OCI-LY7 (cell line): ENCODE measurements at regions not wholly inside any gene's neighbourhood (a gene's known extent, or its start where the extent isn't known, plus 50 kb on each side); places are given as distances from the start of the nearest gene placed in this dataset.

Source experiments
- BruUV-seq: library from RNA; stranded (reverse); fragments of 400-500 nt; replicated peaks from 2 replicates; lab custom pipeline; 2021; lab: Mats Ljungman, UMichigan
- CTCF ChIA-PET: fragments of 300-600 bp; sonication (Branson Sonifier 250); formaldehyde crosslinking; loops from one replicate; lab custom pipeline; 2022; ENCODE audit warnings: antibody characterized with exemption; ENCODE audit not compliant: unreplicated experiment; lab: Charles Lee
- POLR2A ChIA-PET: fragments of 300-600 bp; sonication (Branson Sonifier 250); formaldehyde crosslinking; loops from one replicate; lab custom pipeline; 2022; ENCODE audit warnings: antibody characterized with exemption; lab: Charles Lee
- DNase-seq: peaks from one replicate; pipeline ENCODE4 v3.0.0-alpha.2; 2015; ENCODE audit warnings: low spot score
- H2AFZ ChIP-seq: fragments of 200-600 bp; sonication (generic), shearing (Covaris generic); 2 replicates; pipeline ENCODE4 v1.6.1; 2014; ENCODE audit warnings: mild to moderate bottlenecking, antibody characterized with exemption, low read length, moderate library complexity
- H3K27ac ChIP-seq: fragments of 200-600 bp; sonication (generic); 2 replicates; pipeline ENCODE4 v1.5.1; 2014; ENCODE audit warnings: mixed run types, low read depth, mild to moderate bottlenecking, moderate library complexity, low read length, inconsistent platforms; ENCODE audit not compliant: poor library complexity, severe bottlenecking
- H3K36me3 ChIP-seq: fragments of 200-600 bp; sonication (generic); 2 replicates; pipeline ENCODE4 v1.6.1; 2014; ENCODE audit warnings: mild to moderate bottlenecking, antibody characterized with exemption, low read length, moderate library complexity, mixed read lengths; ENCODE audit not compliant: insufficient read depth
- H3K4me1 ChIP-seq: fragments of 200-600 bp; sonication (generic); 2 replicates; pipeline ENCODE4 v1.5.1; 2014; ENCODE audit warnings: mild to moderate bottlenecking, low read length; ENCODE audit not compliant: insufficient read depth, poor library complexity, severe bottlenecking
- H3K4me2 ChIP-seq: fragments of 200-600 bp; sonication (generic); 2 replicates; pipeline ENCODE4 v1.6.1; 2014; ENCODE audit warnings: mild to moderate bottlenecking, low read length
- H3K4me3 ChIP-seq: fragments of 200-600 bp; sonication (generic); 2 replicates; pipeline ENCODE4 v1.5.1; 2014; ENCODE audit warnings: mild to moderate bottlenecking, low read depth, low read length; ENCODE audit not compliant: poor library complexity, severe bottlenecking
- H3K79me2 ChIP-seq: fragments of 200-600 bp; sonication (generic); 2 replicates; pipeline ENCODE4 v1.6.1; 2016; ENCODE audit warnings: low read depth, mild to moderate bottlenecking, low read length, moderate library complexity, mixed read lengths; ENCODE audit not compliant: insufficient read depth
- H3K9me2 ChIP-seq: fragments of 200-600 bp; sonication (generic); 2 replicates; pipeline ENCODE4 v1.6.1; 2016; ENCODE audit warnings: mild to moderate bottlenecking, low read length, mixed read lengths; ENCODE audit not compliant: insufficient read depth
- H3K9me3 ChIP-seq: fragments of 200-600 bp; sonication (generic); 2 replicates; pipeline ENCODE4 v1.6.1; 2014; ENCODE audit warnings: mild to moderate bottlenecking, mixed run types, low read length, mixed read lengths
- H4K20me1 ChIP-seq: fragments of 200-600 bp; sonication (generic); 2 replicates; pipeline ENCODE4 v1.6.1; 2014; ENCODE audit warnings: mild to moderate bottlenecking, antibody characterized with exemption, low read length, moderate library complexity, mixed read lengths; ENCODE audit not compliant: insufficient read depth
- EZH2phosphoT487 ChIP-seq: fragments of 200-600 bp; sonication (generic); IDR thresholded peaks from 2 replicates; pipeline ENCODE4 v1.6.1; 2018; ENCODE audit warnings: low read depth, borderline replicate concordance, mild to moderate bottlenecking, mixed run types, antibody characterized with exemption, low read length, moderate library complexity, mixed read lengths
- intact Hi-C: fragments of 100-400 bp; cut with micrococcal nuclease; formaldehyde crosslinking; loops from one replicate; pipeline ENCODE4 v1.10.0; 2022; ENCODE audit not compliant: unreplicated experiment
- TF ChIP-seq, protein P1 (sequence below): fragments of 200-600 bp; sonication (generic); conservative IDR thresholded peaks from 2 replicates; pipeline ENCODE4 v1.5.1; 2014; ENCODE audit warnings: mild to moderate bottlenecking, antibody characterized with exemption, low read length, moderate library complexity, mixed read lengths

DNA sequence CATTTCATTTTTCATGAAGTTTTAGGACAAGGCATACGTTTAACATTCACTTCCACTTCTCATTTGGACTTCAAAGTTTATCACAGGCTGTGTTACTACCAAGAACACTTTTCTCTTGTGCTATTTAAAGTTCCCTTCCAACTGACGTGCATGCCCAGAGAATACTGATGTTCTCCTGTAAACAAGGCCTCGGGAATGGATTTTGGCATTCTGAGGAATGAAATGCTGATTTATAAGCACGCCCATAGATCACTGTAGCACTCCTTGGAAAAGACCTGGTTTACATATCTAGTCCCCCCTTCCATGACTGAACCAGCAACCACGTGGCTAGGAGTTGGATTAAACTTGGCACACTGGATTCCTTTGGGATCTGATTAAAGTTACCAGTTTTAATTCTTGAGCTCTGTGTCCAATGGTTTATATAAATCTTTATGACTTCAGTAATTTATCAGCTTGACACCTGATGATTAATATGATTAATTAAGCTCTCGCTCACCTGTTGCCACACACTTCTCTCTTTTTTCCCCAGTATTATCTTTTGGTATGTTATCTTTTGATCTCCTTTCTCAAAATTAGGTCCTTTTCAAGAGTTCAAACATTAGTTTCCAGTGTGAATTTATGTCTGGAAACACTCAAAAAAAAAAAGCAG is 122.4 kb upstream of the HAND2 start:
- peak; percentile 0 for DNase-seq
- ChIA-PET CTCF (no interaction called here), POLR2A (interaction anchor here (0.7 kb wide), 1 partner anchor 462 kb away, joined by 3 read pairs; no protein-coding TSS in a partner anchor)
- no peaks in the 10 kb centered on the region for H3K9me2 ChIP-seq
- H3K9me3 ChIP-seq: no peaks in the 10 kb centered on the region
- BruUV-seq: no TSS peak
- no peak overlapping the region for H3K27ac ChIP-seq
- H3K4me3 ChIP-seq: no peak overlapping the region
- no peak overlapping the region for H3K4me2 ChIP-seq
- no peaks in the 10 kb centered on the region for H3K36me3 ChIP-seq
- TF ChIP-seq EZH2phosphoT487: no peak
- TF ChIP-seq, protein P1, sequence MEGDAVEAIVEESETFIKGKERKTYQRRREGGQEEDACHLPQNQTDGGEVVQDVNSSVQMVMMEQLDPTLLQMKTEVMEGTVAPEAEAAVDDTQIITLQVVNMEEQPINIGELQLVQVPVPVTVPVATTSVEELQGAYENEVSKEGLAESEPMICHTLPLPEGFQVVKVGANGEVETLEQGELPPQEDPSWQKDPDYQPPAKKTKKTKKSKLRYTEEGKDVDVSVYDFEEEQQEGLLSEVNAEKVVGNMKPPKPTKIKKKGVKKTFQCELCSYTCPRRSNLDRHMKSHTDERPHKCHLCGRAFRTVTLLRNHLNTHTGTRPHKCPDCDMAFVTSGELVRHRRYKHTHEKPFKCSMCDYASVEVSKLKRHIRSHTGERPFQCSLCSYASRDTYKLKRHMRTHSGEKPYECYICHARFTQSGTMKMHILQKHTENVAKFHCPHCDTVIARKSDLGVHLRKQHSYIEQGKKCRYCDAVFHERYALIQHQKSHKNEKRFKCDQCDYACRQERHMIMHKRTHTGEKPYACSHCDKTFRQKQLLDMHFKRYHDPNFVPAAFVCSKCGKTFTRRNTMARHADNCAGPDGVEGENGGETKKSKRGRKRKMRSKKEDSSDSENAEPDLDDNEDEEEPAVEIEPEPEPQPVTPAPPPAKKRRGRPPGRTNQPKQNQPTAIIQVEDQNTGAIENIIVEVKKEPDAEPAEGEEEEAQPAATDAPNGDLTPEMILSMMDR: no peak
- no peaks in the 10 kb centered on the region for H4K20me1 ChIP-seq
- intact Hi-C loops: no loop called here
- H3K4me1 ChIP-seq: no peaks in the 10 kb centered on the region
- H3K79me2 ChIP-seq: no peaks in the 10 kb centered on the region
- no peak overlapping the region for H2AFZ ChIP-seq

DNA sequence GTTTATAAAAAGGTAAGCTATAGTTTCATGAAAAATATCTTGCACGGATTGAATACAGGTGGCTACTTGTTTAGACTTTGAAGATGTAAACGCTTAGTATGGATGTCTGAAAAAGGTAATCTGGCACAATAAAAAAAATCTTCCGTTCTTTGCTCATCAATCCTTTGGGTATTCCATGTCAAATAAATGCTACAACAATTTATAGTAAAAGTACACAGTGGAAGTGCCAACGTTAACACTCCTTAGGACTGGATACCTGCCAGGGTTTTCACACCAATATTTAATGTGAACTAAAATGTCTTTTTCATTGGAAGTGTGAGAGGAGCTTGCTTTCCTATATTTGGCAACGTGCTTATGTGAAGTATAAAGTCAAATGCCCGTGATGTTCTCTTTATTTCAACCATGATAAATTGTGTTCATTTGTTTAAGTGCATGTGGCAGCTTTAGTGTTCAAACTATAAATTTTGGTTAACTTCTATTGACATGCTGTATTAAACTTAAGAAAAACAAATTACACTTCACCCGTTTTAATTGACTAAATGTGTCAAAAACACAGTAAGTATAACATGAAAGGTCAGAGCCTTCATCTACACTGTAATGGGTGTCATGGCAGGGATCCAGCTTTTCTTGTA is 121.7 kb upstream of the HAND2 start:
- intact Hi-C loops: no loop called here
- Histone ChIP-seq H3K27ac (no peak overlapping the region), H3K4me1 (no peaks in the 10 kb centered on the region), H3K79me2 (no peaks in the 10 kb centered on the region), H2AFZ (no peak overlapping the region), H3K9me2 (no peaks in the 10 kb centered on the region), H3K36me3 (no peaks in the 10 kb centered on the region), H4K20me1 (no peaks in the 10 kb centered on the region), H3K9me3 (no peaks in the 10 kb centered on the region), H3K4me3 (no peak overlapping the region), H3K4me2 (no peak overlapping the region)
- CTCF ChIA-PET: no interaction called here
- BruUV-seq: no TSS peak
- TF ChIP-seq, protein P1: no peak
- DNase-seq: no peak
- POLR2A ChIA-PET: interaction anchor here (0.7 kb wide), 1 partner anchor 461 kb away, joined by 3 read pairs; no protein-coding TSS in a partner anchor

DNA sequence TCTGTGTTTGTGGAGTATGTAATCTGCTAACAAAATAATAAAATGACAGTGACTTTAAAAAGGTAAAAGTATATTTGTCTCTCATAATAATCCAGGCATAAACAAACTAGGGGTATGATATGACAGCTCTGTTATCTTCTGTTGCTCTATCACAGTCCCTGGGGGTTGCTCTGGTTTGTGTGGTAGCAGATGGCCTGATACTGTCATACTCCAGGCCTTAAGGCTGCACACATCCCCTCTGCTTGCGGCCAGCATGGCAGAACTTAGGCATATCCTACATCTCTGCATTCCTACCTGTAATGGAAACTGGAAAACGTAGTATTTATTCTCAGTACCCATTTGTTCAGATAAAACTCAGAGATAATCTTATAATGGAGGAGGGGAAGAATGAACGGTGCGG is 117.9 kb upstream of the HAND2 start:
- Histone ChIP-seq H3K27ac (no peak overlapping the region), H3K36me3 (no peaks in the 10 kb centered on the region), H3K4me3 (no peak overlapping the region), H3K79me2 (no peaks in the 10 kb centered on the region), H3K9me2 (no peaks in the 10 kb centered on the region), H2AFZ (no peak overlapping the region), H4K20me1 (no peaks in the 10 kb centered on the region), H3K4me1 (no peaks in the 10 kb centered on the region), H3K4me2 (no peak overlapping the region), H3K9me3 (no peaks in the 10 kb centered on the region)
- CTCF ChIA-PET: no interaction called here
- DNase-seq: no peak
- TF ChIP-seq EZH2phosphoT487: no peak
- TF ChIP-seq, protein P1: no peak
- intact Hi-C loops: no loop called here
- BruUV-seq: no TSS peak
- POLR2A ChIA-PET: interaction anchor here (0.6 to 1.2 kb wide), 2 partner anchors 10 to 15 kb away, joined by 3 read pairs; no protein-coding TSS in a partner anchor
